Endothelial cell (in vitro differentiated cells): ENCODE measurements at regions not wholly inside any gene's neighbourhood (a gene's known extent, or its start where the extent isn't known, plus 50 kb on each side); places are given as distances from the start of the nearest gene placed in this dataset.

Experiments
- DNase-seq: peaks from one replicate; pipeline ENCODE4 v3.0.0; 2021; ENCODE audit warnings: low spot score
- H3K27ac Mint-ChIP-seq: one replicate; pipeline ENCODE4 v1.8.0; 2021; ENCODE audit warnings: mixed read lengths, inconsistent platforms; ENCODE audit not compliant: unreplicated experiment
- H3K27me3 Mint-ChIP-seq: one replicate; pipeline ENCODE4 v1.8.0; 2021; ENCODE audit warnings: mild to moderate bottlenecking, moderate library complexity, mixed read lengths, inconsistent platforms; ENCODE audit not compliant: unreplicated experiment
- H3K36me3 Mint-ChIP-seq: one replicate; pipeline ENCODE4 v1.8.0; 2021; ENCODE audit warnings: mild to moderate bottlenecking, low read depth, mixed read lengths, inconsistent platforms; ENCODE audit not compliant: unreplicated experiment
- H3K4me1 Mint-ChIP-seq: one replicate; pipeline ENCODE4 v1.8.0; 2021; ENCODE audit warnings: mild to moderate bottlenecking, mixed read lengths, inconsistent platforms; ENCODE audit not compliant: unreplicated experiment
- H3K4me3 Mint-ChIP-seq: one replicate; pipeline ENCODE4 v1.8.0; 2021; ENCODE audit warnings: mild to moderate bottlenecking, mixed read lengths, inconsistent platforms; ENCODE audit not compliant: unreplicated experiment
- H3K9me3 Mint-ChIP-seq: one replicate; pipeline ENCODE4 v1.8.0; 2021; ENCODE audit warnings: mixed read lengths, inconsistent platforms; ENCODE audit not compliant: unreplicated experiment
- CTCF ChIP-seq: fragments of 200-600 bp; sonication (generic); IDR thresholded peaks from one replicate; pipeline ENCODE4 v1.5.0; 2021; ENCODE audit warnings: antibody characterized with exemption; ENCODE audit not compliant: unreplicated experiment

GRCh38 chr5:60230456-60230855 is 336.9 kb upstream of the PDE4D start:
- Mint-ChIP-seq H3K36me3 (no peaks in the 10 kb centered on the region), H3K4me1 (peaks cover 4% of the 10 kb centered on the region), H3K27ac (no peak overlapping the region), H3K27me3 (no peaks in the 10 kb centered on the region), H3K4me3 (no peak overlapping the region), H3K9me3 (no peaks in the 10 kb centered on the region)
- no peak for DNase-seq
- no peak for TF ChIP-seq CTCF

DNA sequence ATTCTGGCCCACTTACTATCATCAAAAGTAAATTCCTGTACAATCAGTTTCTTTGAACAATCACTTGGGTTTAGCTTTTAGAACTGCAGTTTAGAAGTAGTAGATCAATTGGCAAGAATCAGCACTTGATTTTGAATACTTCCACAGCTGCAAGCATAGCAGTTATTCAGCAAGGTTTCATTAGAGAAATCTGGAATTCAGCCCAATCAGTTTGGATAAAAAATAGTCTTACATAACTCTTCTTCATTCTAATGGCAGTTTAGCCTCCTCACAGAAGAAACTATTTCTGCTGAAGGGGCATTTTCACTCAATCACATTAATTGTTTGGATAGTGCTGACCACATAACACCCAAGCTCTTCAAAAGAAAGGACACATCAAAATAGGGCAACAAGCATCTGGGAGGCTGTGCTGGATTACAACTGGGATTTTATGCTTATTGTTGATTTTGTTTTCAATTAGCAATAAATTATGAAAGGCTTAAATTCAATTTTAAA is 336.2 kb upstream of the PDE4D start:
- no peak for TF ChIP-seq CTCF
- no peak for DNase-seq
- Mint-ChIP-seq H3K27me3 (no peaks in the 10 kb centered on the region), H3K36me3 (no peaks in the 10 kb centered on the region), H3K4me1 (peaks cover 4% of the 10 kb centered on the region), H3K27ac (no peak overlapping the region), H3K4me3 (no peak overlapping the region), H3K9me3 (no peaks in the 10 kb centered on the region)

DNA sequence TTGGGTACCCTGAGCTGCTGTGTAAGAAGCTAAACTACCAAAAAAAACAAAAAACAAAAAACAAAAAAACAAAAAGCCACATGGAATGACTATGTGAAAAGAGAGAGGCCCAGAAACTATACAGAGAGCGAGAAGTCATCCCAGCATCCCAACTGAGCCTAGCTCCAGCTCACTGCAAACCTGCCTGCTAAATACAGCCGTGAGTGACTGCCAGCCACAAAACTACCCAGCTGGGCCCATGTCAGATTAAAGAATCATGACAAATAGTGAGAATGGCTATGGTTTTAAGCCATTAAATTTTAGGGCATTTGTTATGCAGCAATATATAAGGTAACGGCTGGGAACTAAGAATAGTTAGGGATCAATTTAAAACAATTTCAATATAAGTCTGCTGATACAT is 335.1 kb upstream of the PDE4D start:
- DNase-seq = no peak
- no peak overlapping the region for H3K4me3 Mint-ChIP-seq
- peaks cover 4% of the 10 kb centered on the region for H3K4me1 Mint-ChIP-seq
- no peak overlapping the region for H3K27ac Mint-ChIP-seq
- H3K27me3 Mint-ChIP-seq = no peaks in the 10 kb centered on the region
- H3K36me3 Mint-ChIP-seq = no peaks in the 10 kb centered on the region
- TF ChIP-seq CTCF = no peak
- no peaks in the 10 kb centered on the region for H3K9me3 Mint-ChIP-seq

- Mint-ChIP-seq H3K4me1 (peaks cover 4% of the 10 kb centered on the region), H3K27ac (no peak overlapping the region), H3K36me3 (no peaks in the 10 kb centered on the region), H3K27me3 (no peaks in the 10 kb centered on the region), H3K9me3 (no peaks in the 10 kb centered on the region), H3K4me3 (no peak overlapping the region)
- no peak for TF ChIP-seq CTCF
- no peak for DNase-seq
Measured at GRCh38 chr5:60226128-60226527, 332.6 kb upstream of the PDE4D start.

- no peaks in the 10 kb centered on the region for H3K9me3 Mint-ChIP-seq
- H3K27ac Mint-ChIP-seq = no peak overlapping the region
- no peaks in the 10 kb centered on the region for H3K27me3 Mint-ChIP-seq
- DNase-seq = no peak
- TF ChIP-seq CTCF = no peak
- peaks cover 4% of the 10 kb centered on the region for H3K4me1 Mint-ChIP-seq
- H3K36me3 Mint-ChIP-seq = no peaks in the 10 kb centered on the region
- H3K4me3 Mint-ChIP-seq = no peak overlapping the region
Measured at GRCh38 chr5:60223342-60223741, 329.8 kb upstream of the PDE4D start.
